Neuronal stem cell (in vitro differentiated cells): ENCODE measurements at regions not wholly inside any gene's neighbourhood (a gene's known extent, or its start where the extent isn't known, plus 50 kb on each side); places are given as distances from the start of the nearest gene placed in this dataset.
A peak's percentile ranks its signal among the peaks of the same experiment; 100 is the strongest.

Source experiments
- DNase-seq: peaks from one replicate; pipeline ENCODE4 v3.0.0-alpha.2; 2013; ENCODE audit warnings: low spot score
- H2AFZ ChIP-seq: one replicate; pipeline ENCODE4 v1.6.1; 2013; ENCODE audit warnings: mild to moderate bottlenecking, low read length, inconsistent platforms
- H2AK5ac ChIP-seq: 2 replicates; pipeline ENCODE4 v1.6.1; 2013; ENCODE audit warnings: low read depth, mild to moderate bottlenecking, inconsistent platforms, low read length, moderate library complexity, mixed read lengths
- H2BK120ac ChIP-seq: 2 replicates; pipeline ENCODE4 v1.6.1; 2013; ENCODE audit warnings: low read depth, mild to moderate bottlenecking, inconsistent platforms, low read length, moderate library complexity, mixed read lengths
- H2BK12ac ChIP-seq: one replicate; pipeline ENCODE4 v1.6.1; 2013; ENCODE audit warnings: low read length, inconsistent platforms
- H2BK15ac ChIP-seq: 2 replicates; pipeline ENCODE4 v1.6.1; 2013; ENCODE audit warnings: mild to moderate bottlenecking, low read length, inconsistent platforms, mixed read lengths
- H2BK5ac ChIP-seq: one replicate; pipeline ENCODE4 v1.6.1; 2013; ENCODE audit warnings: inconsistent platforms, mild to moderate bottlenecking, low read length, moderate library complexity
- H3K14ac ChIP-seq: one replicate; pipeline ENCODE4 v1.6.1; 2013; ENCODE audit warnings: low read length, inconsistent platforms
- H3K18ac ChIP-seq: 2 replicates; pipeline ENCODE4 v1.6.1; 2013; ENCODE audit warnings: low read length, inconsistent platforms
- H3K23ac ChIP-seq: 2 replicates; pipeline ENCODE4 v1.6.1; 2013; ENCODE audit warnings: low read depth, mild to moderate bottlenecking, mixed read lengths, low read length, inconsistent platforms; ENCODE audit not compliant: poor library complexity
- H3K27ac ChIP-seq: replicated peaks from 3 replicates; pipeline ENCODE4 v1.5.1; 2013; ENCODE audit warnings: low read length, inconsistent platforms
- H3K27me3 ChIP-seq, 3 experiments: 2 replicates each; pipeline ENCODE4 v1.6.1; 2013; ENCODE audit warnings: low read length in 3 of 3, mild to moderate bottlenecking in 2 of 3, inconsistent platforms in 1 of 3, low read depth in 1 of 3, mixed read lengths in 1 of 3, moderate library complexity in 1 of 3; ENCODE audit not compliant: control insufficient read depth in 3 of 3, insufficient read depth in 3 of 3
- H3K36me3 ChIP-seq, 2 donors: replicated peaks in 1 of 2; 2 replicates each; pipeline ENCODE4 v1.6.1; 2013; ENCODE audit warnings: low read length in 2 of 2; ENCODE audit not compliant: control insufficient read depth in 2 of 2, insufficient read depth in 2 of 2
- H3K4ac ChIP-seq: 2 replicates; pipeline ENCODE4 v1.6.1; 2013; ENCODE audit warnings: inconsistent platforms, mild to moderate bottlenecking, low read length, moderate library complexity
- H3K4me1 ChIP-seq, 2 donors: 1 replicate in 1 of 2; 2 replicates in 1 of 2; pipeline ENCODE4 v1.6.1; 2013; ENCODE audit warnings: low read length in 2 of 2, low read depth in 1 of 2; ENCODE audit not compliant: control insufficient read depth in 2 of 2, insufficient read depth in 1 of 2
- H3K4me2 ChIP-seq: one replicate; pipeline ENCODE4 v1.6.1; 2013; ENCODE audit warnings: mild to moderate bottlenecking, low read length, inconsistent platforms; ENCODE audit not compliant: insufficient read depth, poor library complexity, severe bottlenecking
- H3K4me3 ChIP-seq, 2 donors: 2 replicates each; pipeline ENCODE4 v1.5.1; 2013; ENCODE audit warnings: low read length in 2 of 2, mild to moderate bottlenecking in 2 of 2, inconsistent platforms in 1 of 2, moderate library complexity in 1 of 2
- H3K79me1 ChIP-seq: one replicate; pipeline ENCODE4 v1.6.1; 2013; ENCODE audit warnings: low read depth, mild to moderate bottlenecking, inconsistent platforms, low read length, moderate library complexity
- H3K9ac ChIP-seq: one replicate; pipeline ENCODE4 v1.6.1; 2013; ENCODE audit warnings: mild to moderate bottlenecking, low read depth, low read length, inconsistent platforms; ENCODE audit not compliant: poor library complexity
- H3K9me3 ChIP-seq, 2 donors: replicated peaks in 1 of 2; 2 replicates each; pipeline versions ENCODE3 to v1.6.1; 2013; ENCODE audit warnings: low read length in 2 of 2, mild to moderate bottlenecking in 2 of 2, inconsistent platforms in 1 of 2, low read depth in 1 of 2, mixed read lengths in 1 of 2, moderate library complexity in 1 of 2; ENCODE audit not compliant: control insufficient read depth in 2 of 2, insufficient read depth in 1 of 2
- H4K8ac ChIP-seq: one replicate; pipeline ENCODE4 v1.6.1; 2013; ENCODE audit warnings: low read depth, mild to moderate bottlenecking, inconsistent platforms, low read length, moderate library complexity
- H4K91ac ChIP-seq: one replicate; pipeline ENCODE4 v1.6.1; 2013; ENCODE audit warnings: low read length, low read depth, mild to moderate bottlenecking, inconsistent platforms; ENCODE audit not compliant: poor library complexity
- WGBS, 2 donors: extraction: QIAGEN DNeasy Blood & Tissue Kit; methylation state at CpG; one replicate each; pipeline ENCODE4 v1.1.7; 2013; ENCODE audit warnings: missing lambda C conversion rate in 2 of 2, mixed read lengths in 1 of 2; ENCODE audit not compliant: insufficient read length in 2 of 2, insufficient replicate concordance in 1 of 2; ENCODE audit errors: extremely low coverage in 2 of 2; 5-methylcytosine and 5-hydroxymethylcytosine counted together

GRCh38 chr16:50991006-50991405, 160.1 kb downstream of the SALL1 start:
- Histone ChIP-seq H3K27me3 (peaks cover 0 to 2% (median 0%) of the 10 kb centered on the region in 3 experiments), H2BK12ac (no peak overlapping the region), H2AFZ (no peak overlapping the region), H2BK120ac (no peak overlapping the region), H3K23ac (peak overlapping the region; percentile 10), H3K9me3 (no peaks in the 10 kb centered on the region), H4K91ac (no peak overlapping the region), H3K4me3 (no peak overlapping the region), H3K14ac (no peak overlapping the region), H2BK15ac (no peak overlapping the region), H3K79me1 (no peaks in the 10 kb centered on the region), H3K18ac (no peak overlapping the region), H2BK5ac (no peak overlapping the region), H3K36me3 (no peaks in the 10 kb centered on the region), H3K9ac (no peak overlapping the region), H3K4ac (no peak overlapping the region), H3K27ac (no peak overlapping the region), H4K8ac (no peak overlapping the region), H3K4me2 (no peak overlapping the region), H3K4me1 (no peaks in the 10 kb centered on the region), H2AK5ac (no peak overlapping the region)
- no peak for DNase-seq
- no CpG with 5 or more reads among the region's 14 CpGs for WGBS, 2 donors

GRCh38 chr16:50989047-50989446, 162.0 kb downstream of the SALL1 start:
- Histone ChIP-seq H3K27ac (no peak overlapping the region), H3K4me2 (no peak overlapping the region), H3K9me3 (no peaks in the 10 kb centered on the region), H3K4me3 (no peak overlapping the region), H2AK5ac (no peak overlapping the region), H2BK15ac (no peak overlapping the region), H2BK5ac (no peak overlapping the region), H2BK120ac (no peak overlapping the region), H3K18ac (no peak overlapping the region), H3K36me3 (no peaks in the 10 kb centered on the region), H3K79me1 (no peaks in the 10 kb centered on the region), H3K14ac (no peak overlapping the region), H3K4me1 (no peaks in the 10 kb centered on the region), H3K23ac (no peak overlapping the region), H3K27me3 (peaks cover 0 to 2% (median 0%) of the 10 kb centered on the region in 3 experiments), H3K9ac (no peak overlapping the region), H4K91ac (no peak overlapping the region), H2BK12ac (no peak overlapping the region), H4K8ac (no peak overlapping the region), H3K4ac (no peak overlapping the region), H2AFZ (no peak overlapping the region)
- DNase-seq: no peak
- no CpG with 5 or more reads among the region's 1 CpG for WGBS, 2 donors

GRCh38 chr16:50988441-50988840, 162.6 kb downstream of the SALL1 start:
- Histone ChIP-seq H3K4me2 (no peak overlapping the region), H4K8ac (no peak overlapping the region), H3K27me3 (no peaks in the 10 kb centered on the region), H3K9ac (no peak overlapping the region), H3K23ac (no peak overlapping the region), H3K14ac (no peak overlapping the region), H2BK15ac (no peak overlapping the region), H3K4ac (no peak overlapping the region), H3K4me1 (no peaks in the 10 kb centered on the region), H3K27ac (no peak overlapping the region), H2AFZ (no peak overlapping the region), H2AK5ac (no peak overlapping the region), H3K79me1 (no peaks in the 10 kb centered on the region), H2BK5ac (no peak overlapping the region), H2BK120ac (no peak overlapping the region), H3K4me3 (no peak overlapping the region), H2BK12ac (no peak overlapping the region), H3K18ac (no peak overlapping the region), H3K9me3 (no peaks in the 10 kb centered on the region), H4K91ac (no peak overlapping the region), H3K36me3 (no peaks in the 10 kb centered on the region)
- WGBS, 2 donors: no CpG with 5 or more reads among the region's 3 CpGs
- DNase-seq: no peak

- Histone ChIP-seq H2AFZ (no peak overlapping the region), H2BK5ac (no peak overlapping the region), H3K36me3 (no peaks in the 10 kb centered on the region), H3K9ac (no peak overlapping the region), H3K4me2 (no peak overlapping the region), H3K27ac (no peak overlapping the region), H3K14ac (no peak overlapping the region), H4K8ac (no peak overlapping the region), H3K9me3 (peaks cover 0 to 3% of the 10 kb centered on the region in 2 donors), H3K4ac (no peak overlapping the region), H4K91ac (no peak overlapping the region), H3K4me1 (no peaks in the 10 kb centered on the region), H2AK5ac (no peak overlapping the region), H2BK120ac (no peak overlapping the region), H3K4me3 (no peak overlapping the region), H3K27me3 (no peaks in the 10 kb centered on the region), H2BK15ac (no peak overlapping the region), H3K18ac (no peak overlapping the region), H3K79me1 (no peaks in the 10 kb centered on the region), H3K23ac (no peak overlapping the region), H2BK12ac (no peak overlapping the region)
- no peak for DNase-seq
- WGBS, 2 donors: no CpG with 5 or more reads among the region's 5 CpGs
Observed at GRCh38 chr16:50986453-50986852, 164.6 kb downstream of the SALL1 start.
